ENCODE measurements at regions not wholly inside any gene's neighbourhood (a gene's known extent, or its start where the extent isn't known, plus 50 kb on each side); places are given as distances from the start of the nearest gene placed in this dataset.

- H3K27me3 ChIP-seq (ENCODE audit: insufficient read depth, low read length), result 0 out of 2 replicates have a peak, but pooled peaks cover 8% of the 10 kb centered on the region
- no peaks in the 10 kb centered on the region for H3K9me2 ChIP-seq (ENCODE audit: insufficient read depth)
- ChIA-PET CTCF (no interaction called here), POLR2A (interaction anchor here (1.1 kb wide), 1 partner anchor 9 kb away, joined by 3 read pairs; no protein-coding TSS in a partner anchor), RAD21 (ENCODE audit: low non-redundant PET in 1 of 2, low total read pairs in 2 of 2, uncharacterized antibody in 2 of 2, unreplicated experiment in 2 of 2) (no interaction called here)
- no peak for TF ChIP-seq REST (IDR thresholded peaks at IDR 0.05; ENCODE audit: low read depth)
- TF ChIP-seq SIN3A (IDR thresholded peaks at IDR 0.05; ENCODE audit: low read depth), result no peak
- no peak for TF ChIP-seq TCF7L2 (IDR thresholded peaks at IDR 0.05; ENCODE audit: borderline replicate concordance, extremely low read depth, insufficient read depth, insufficient read length)
- no peak for TF ChIP-seq ZBTB33 (IDR thresholded peaks at IDR 0.05; ENCODE audit: extremely low read depth, insufficient replicate concordance, low read length)
- TF ChIP-seq POLR2AphosphoS5 (IDR thresholded peaks at IDR 0.05; ENCODE audit: low read depth, low read length), result no peak
- H3K4me2 ChIP-seq (ENCODE audit: low read length), result no peak overlapping the region
- H3K4me3 ChIP-seq (replicated peaks in 1 of 2; ENCODE audit: low read depth in 1 of 2, low read length in 2 of 2), result no peak overlapping the region
- DNase-seq (ENCODE audit: low read depth, low spot score) (no peak), ATAC-seq (no peak)
- H3K9ac ChIP-seq (ENCODE audit: low read length), result no peak overlapping the region
- H4K20me1 ChIP-seq (ENCODE audit: insufficient read depth), result no peaks in the 10 kb centered on the region
- BruUV-seq (replicated peaks), result no TSS peak
- intact Hi-C loops (cut with micrococcal nuclease), result no loop called here
- H3K9me3 ChIP-seq (ENCODE audit: control insufficient read depth in 1 of 2, insufficient read depth in 1 of 2, low read depth in 1 of 2, low read length in 2 of 2), result no peaks in the 10 kb centered on the region
- no peaks in the 10 kb centered on the region for H3K79me2 ChIP-seq (ENCODE audit: insufficient read depth, low read length)
- H2AFZ ChIP-seq (ENCODE audit: low read depth, low read length, poor library complexity, severe bottlenecking), result no peak overlapping the region
- no peak overlapping the region for H3K27ac ChIP-seq (ENCODE audit: low read depth, low read length)
- no peaks in the 10 kb centered on the region for H3K4me1 ChIP-seq (ENCODE audit: control insufficient read depth in 1 of 2, insufficient read depth in 2 of 2, low read length in 2 of 2)
- no peaks in the 10 kb centered on the region for H3K36me3 ChIP-seq (ENCODE audit: control insufficient read depth in 1 of 2, insufficient read depth in 2 of 2, low read length in 2 of 2)
These were observed 88.7 kb upstream of the CAST start for GRCh38 chr5:96573513-96573894.

All from HCT116 (cell line).